ENCODE measurements at regions not wholly inside any gene's neighbourhood (a gene's known extent, or its start where the extent isn't known, plus 50 kb on each side); places are given as distances from the start of the nearest gene placed in this dataset.
"Not testable (repeated sequence)": the region's sequence is repeated elsewhere in the genome, so short reads cannot be mapped to it uniquely, and the experiment has no call there.

GRCh38 chr2:37722971-37723370, 51.5 kb upstream of the CDC42EP3 start:
- DNase-seq: not testable (repeated sequence)

GRCh38 chr2:37730037-37730818, 58.8 kb upstream of the CDC42EP3 start:
- DNase-seq: no peak

DNA sequence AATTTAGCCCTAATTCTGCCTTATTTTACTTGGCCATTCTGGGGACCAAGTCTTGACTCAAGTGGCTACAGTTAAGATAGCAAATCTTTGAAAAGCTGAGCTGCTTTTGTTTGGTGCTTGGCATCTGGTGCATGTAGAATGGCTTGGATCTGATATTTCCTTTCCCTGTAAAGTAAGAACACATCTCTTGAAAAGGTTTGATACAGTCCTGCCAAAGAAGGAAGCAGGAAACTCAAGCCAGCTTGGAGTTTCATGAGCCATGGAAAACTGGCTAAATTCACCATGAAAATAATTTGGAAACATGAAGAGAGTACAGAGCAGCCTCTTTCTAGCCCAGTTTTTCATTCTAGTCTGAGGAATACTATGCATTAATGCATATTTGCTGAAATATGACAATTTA, 61.0 kb upstream of the CDC42EP3 start:
- DNase-seq: not testable (repeated sequence)

GRCh38 chr2:37733251-37733650, 61.8 kb upstream of the CDC42EP3 start:
- DNase-seq: no peak

GRCh38 chr2:37733955-37734354, 62.5 kb upstream of the CDC42EP3 start:
- not testable (repeated sequence) for DNase-seq

- not testable (repeated sequence) for DNase-seq
Observed at GRCh38 chr2:37734891-37735523, 63.6 kb upstream of the CDC42EP3 start.

- DNase-seq: not testable (repeated sequence)
Observed at GRCh38 chr2:37735524-37735910, 64.1 kb upstream of the CDC42EP3 start.

GRCh38 chr2:37737507-37737906, 66.1 kb upstream of the CDC42EP3 start:
- no peak for DNase-seq

- no peak for DNase-seq
Observed at GRCh38 chr2:37738266-37738885, 66.9 kb upstream of the CDC42EP3 start.

GRCh38 chr2:37739153-37739552, 67.7 kb upstream of the CDC42EP3 start:
- no peak for DNase-seq

- DNase-seq: no peak
Observed at GRCh38 chr2:37740164-37740739, 68.8 kb upstream of the CDC42EP3 start.

- no peak for DNase-seq
Observed at GRCh38 chr2:37742286-37742685, 70.8 kb upstream of the CDC42EP3 start.

DNA sequence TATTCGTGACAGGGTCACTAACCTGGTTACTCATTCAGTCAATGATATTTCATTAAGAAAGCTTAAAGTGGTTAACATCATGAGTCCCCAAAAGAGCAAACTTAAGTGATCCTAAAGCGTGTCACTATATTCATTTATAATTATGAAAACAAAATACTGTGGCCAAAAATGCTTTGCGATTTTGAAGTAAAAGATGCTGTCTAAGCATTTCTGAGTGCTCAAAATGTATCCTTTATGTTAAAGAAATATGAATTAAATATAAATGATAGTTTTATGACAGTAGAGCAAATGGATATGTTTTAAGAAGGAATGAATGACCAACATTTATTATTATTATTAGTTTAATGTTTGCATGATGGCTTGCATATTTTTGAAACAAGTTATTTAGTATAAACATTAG, 72.6 kb upstream of the CDC42EP3 start:
- DNase-seq: no peak

DNA sequence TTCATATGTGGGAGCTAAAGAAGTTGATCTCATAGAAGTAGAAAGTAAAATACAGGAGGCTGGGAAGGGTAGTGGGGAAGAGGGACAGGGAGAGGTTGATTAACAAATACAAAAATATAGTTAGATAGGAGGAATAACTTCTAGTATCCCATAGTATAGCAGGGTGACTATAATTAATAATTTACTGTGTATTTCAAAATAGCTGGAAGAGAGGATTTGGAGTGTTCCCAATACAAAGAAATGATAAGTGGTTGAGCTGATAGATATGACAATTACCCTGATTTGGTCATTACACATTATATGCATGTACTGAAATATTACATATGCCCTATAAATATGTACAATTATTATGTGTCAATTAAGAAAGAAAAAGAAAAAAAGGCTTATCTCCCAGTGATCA, 73.5 kb upstream of the CDC42EP3 start:
- not testable (repeated sequence) for DNase-seq

DNA sequence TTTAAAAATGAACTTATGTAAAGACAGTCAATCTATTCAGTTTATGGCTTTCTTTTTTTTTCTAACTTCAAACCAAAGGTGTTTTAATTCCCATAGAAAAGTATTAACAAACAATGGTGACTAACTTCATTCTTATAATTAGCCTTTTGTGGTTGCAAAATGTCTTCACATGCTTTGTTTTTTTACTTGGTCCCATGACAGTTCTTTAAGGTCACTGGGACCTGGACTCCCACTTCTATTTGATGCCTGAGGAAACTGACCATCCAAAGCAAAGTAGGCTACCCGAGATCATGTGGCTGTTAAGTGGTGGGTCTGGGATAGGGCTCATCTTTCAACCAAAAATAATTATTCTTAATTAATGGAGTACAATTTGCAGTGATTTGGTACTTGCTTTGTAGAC, 74.6 kb upstream of the CDC42EP3 start:
- not testable (repeated sequence) for DNase-seq

- DNase-seq: no peak
Observed at GRCh38 chr2:37746883-37747282, 75.4 kb upstream of the CDC42EP3 start.

- DNase-seq: no peak
Observed at GRCh38 chr2:37748541-37748940, 77.1 kb upstream of the CDC42EP3 start.

- not testable (repeated sequence) for DNase-seq
Observed at GRCh38 chr2:37750286-37750685, 78.8 kb upstream of the CDC42EP3 start.

DNA sequence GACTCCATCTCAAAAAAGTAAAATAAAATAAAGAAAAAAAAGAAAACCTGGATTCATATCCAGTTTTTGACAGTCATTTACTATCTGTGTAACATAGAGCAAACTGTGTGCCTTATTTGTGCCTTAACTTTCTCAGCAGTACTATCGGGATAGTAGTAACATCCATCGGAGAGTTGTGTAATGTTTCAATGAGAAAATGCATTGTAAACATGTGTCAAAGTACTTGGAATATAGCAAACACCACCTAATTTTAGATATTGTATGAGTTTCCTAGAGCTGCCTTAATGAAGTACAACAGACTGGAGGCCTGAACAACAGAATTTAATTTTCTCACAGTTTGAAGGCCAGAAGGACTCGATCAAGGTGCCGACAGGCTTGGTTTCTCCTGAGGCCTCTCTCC, 81.3 kb upstream of the CDC42EP3 start:
- no peak for DNase-seq

DNA sequence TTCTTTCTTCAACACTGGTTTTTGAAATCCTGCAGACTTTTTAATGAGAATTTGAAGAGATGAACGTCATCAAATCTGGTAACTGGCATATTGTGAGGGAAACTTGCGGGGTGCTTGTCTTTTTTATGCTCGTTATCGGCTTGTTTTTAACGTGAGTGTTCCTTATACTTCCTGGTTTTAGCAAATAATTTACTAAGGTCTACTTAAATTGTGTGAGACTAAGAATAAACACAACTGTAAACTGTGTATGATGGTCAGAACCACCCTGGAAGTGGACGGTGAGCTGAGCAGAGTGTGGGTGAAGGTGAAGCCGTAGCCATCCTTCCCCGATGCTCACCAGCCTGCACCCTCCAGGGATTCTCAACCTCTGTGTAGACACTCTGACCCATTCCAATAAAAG, 82.3 kb upstream of the CDC42EP3 start:
- DNase-seq: no peak

DNA sequence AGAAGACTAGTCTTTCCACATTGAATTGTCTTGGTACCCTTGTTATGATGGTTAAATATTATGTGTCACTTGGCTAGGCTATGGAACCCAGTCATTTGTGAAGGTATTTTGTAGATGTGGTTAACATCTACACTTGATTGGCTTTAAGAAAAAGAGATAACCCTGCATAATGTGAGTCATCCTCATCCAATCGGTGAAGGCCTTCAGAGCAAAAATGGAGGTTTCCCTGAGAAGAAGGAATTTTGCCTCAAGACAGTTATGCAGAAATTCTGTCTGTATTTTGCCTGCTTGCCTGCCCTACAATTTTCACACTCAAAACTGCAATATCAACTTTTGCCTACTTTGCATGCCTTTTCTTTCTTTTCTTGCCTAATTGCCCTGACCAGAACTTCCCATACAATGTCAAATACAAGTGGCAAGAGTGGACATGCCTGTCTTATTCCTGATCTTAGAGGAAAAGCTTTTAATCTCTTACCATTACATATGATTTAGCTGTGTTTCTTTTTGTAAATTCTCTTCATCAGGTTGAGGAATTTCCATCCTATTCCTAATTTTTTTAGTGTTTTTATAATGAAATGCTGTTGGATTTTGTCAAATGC, 84.6 kb upstream of the CDC42EP3 start:
- not testable (repeated sequence) for DNase-seq

DNA sequence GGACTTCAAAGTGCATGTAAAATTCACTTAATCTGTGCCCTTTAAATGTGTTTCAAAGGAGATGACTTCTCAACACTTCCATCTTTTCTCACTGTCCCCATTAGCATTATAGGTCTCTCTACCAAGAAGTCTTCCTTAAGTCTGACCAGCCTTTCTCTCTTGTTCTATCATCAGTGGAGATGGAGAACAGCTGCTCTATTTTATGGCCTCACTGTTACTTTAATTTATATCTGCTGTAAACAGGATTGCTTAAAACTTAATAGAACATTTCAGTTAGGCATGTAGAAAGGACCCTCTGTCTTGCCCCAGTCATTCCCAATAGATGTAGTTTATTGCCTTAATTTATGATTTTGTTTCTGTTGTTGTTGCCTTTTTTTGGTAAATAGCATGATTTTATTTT, 86.0 kb upstream of the CDC42EP3 start:
- DNase-seq: not testable (repeated sequence)

DNA sequence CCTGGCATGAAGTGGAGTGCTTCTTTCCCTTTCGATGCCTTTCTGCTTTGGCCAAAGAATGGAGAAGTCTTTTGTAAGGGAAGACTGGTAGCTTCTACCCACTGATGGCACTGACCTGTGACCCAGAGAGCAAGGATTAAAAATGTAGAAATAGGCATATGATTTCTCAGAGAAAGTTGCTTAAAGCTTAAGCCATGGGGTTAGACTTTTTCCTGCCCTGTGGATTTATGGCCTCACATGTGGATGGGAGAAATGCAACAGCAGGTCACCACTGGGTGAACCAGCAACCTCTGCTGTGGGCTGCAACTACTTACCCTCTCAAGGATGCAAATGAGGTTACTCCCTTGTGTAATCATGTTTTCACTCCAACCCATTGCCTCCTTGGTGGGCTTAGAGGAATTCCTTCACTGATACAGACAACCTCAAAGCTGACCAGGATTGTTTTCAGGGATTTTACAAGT, 86.7 kb upstream of the CDC42EP3 start:
- DNase-seq: not testable (repeated sequence)
